ENCODE measurements at regions not wholly inside any gene's neighbourhood (a gene's known extent, or its start where the extent isn't known, plus 50 kb on each side); places are given as distances from the start of the nearest gene placed in this dataset.
A peak's percentile ranks its signal among the peaks of the same experiment; 100 is the strongest.

DNA sequence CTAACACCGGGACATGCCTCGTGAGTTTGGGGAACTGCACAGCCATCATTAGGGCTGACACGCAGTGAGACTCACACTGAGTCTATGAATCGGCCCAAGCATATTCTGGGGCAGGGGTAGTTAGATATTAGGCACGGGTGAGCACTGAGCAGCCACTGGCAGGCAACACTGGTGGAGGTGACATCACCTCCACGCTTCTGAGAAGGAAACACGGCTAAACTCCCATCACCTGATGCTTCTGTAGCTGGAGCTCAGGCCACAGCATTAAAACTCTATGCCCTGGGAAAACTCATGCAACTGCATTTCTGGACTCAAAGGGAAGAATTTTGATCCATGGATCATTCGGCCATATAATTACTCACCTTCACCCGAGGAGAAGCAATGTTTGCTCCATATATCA, 100.8 kb upstream of the OTUD4 start:
- no peak for TF ChIP-seq CTCF (IDR thresholded peaks at IDR 0.05; ENCODE audit: insufficient read depth, low read length, missing control alignments)
- CTCF ChIA-PET: interaction anchor here (1.0 kb wide), 1 partner anchor 276 kb away, joined by 4 read pairs; no protein-coding TSS in a partner anchor
- no peak for DNase-seq (ENCODE audit: low read depth, low spot score)
- no peak overlapping the region for H3K4me3 ChIP-seq (ENCODE audit: low read depth, low read length)
- POLR2A ChIA-PET: no interaction called here

GRCh38 chr4:145280541-145280940, 100.2 kb upstream of the OTUD4 start:
- DNase-seq (ENCODE audit: low read depth, low spot score): no peak
- H3K4me3 ChIP-seq (ENCODE audit: low read depth, low read length): no peak overlapping the region
- CTCF ChIA-PET: interaction anchor here (1.3 kb wide), 1 partner anchor 12 kb away, joined by 3 read pairs; no protein-coding TSS in a partner anchor
- POLR2A ChIA-PET: no interaction called here
- TF ChIP-seq CTCF (IDR thresholded peaks at IDR 0.05; ENCODE audit: insufficient read depth, low read length, missing control alignments): no peak

DNA sequence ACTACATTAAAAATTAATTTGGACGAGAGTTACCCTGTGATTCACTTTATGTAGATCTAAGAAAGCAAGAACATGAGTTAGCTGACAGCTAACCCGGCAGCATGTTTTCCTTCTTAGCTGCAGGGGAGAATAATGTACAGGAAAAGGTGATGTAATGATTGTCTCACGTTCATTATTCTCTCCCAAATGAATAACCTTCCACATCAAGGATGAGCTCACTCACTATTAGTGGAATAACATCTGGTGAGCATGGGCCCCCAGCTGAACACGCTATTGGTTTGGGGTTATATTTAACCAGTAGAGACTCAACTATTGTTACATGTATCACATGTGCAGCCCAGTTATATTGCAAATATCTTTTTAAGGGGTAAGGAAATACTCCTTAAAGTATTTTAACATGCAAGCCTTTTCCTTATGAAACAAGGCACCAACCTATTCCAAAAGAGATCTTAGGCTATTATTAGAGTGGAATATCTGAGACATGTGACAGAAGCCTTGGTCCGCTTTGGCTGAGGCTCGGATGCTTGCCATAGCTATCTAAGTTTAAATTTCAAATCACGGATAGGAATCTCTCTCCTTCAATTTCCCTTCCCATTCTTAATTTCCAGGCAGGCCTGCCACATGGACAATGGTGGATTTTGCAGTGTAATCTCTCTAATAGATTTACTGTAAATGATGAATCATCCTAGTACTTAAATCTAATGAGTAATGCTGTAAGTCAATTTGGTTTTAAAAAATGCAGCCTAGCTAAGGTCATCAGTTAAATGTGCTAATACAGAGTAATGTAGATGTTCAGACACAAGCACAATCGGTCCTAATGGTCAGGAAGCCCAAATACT, 99.0 kb upstream of the OTUD4 start:
- H3K4me3 ChIP-seq (ENCODE audit: low read depth, low read length): no peak overlapping the region
- TF ChIP-seq CTCF (IDR thresholded peaks at IDR 0.05; ENCODE audit: insufficient read depth, low read length, missing control alignments): no peak
- CTCF ChIA-PET: interaction anchor here (0.9 to 1.3 kb wide), 2 partner anchors 11 to 61 kb away, joined by 3 to 4 read pairs; no protein-coding TSS in a partner anchor
- POLR2A ChIA-PET: interaction anchor here (0.9 to 1.6 kb wide), 2 partner anchors 10 to 36 kb away, joined by 3 to 6 read pairs; no protein-coding TSS in a partner anchor
- DNase-seq (ENCODE audit: low read depth, low spot score): peak; percentile 82

- CTCF ChIA-PET: no interaction called here
- no peak overlapping the region for H3K4me3 ChIP-seq (ENCODE audit: low read depth, low read length)
- DNase-seq (ENCODE audit: low read depth, low spot score): no peak
- POLR2A ChIA-PET: interaction anchor here (1.6 kb wide), 1 partner anchor 11 kb away, joined by 6 read pairs; no protein-coding TSS in a partner anchor
- no peak for TF ChIP-seq CTCF (IDR thresholded peaks at IDR 0.05; ENCODE audit: insufficient read depth, low read length, missing control alignments)
Observed at GRCh38 chr4:145278341-145279121, 98.1 kb upstream of the OTUD4 start.

DNA sequence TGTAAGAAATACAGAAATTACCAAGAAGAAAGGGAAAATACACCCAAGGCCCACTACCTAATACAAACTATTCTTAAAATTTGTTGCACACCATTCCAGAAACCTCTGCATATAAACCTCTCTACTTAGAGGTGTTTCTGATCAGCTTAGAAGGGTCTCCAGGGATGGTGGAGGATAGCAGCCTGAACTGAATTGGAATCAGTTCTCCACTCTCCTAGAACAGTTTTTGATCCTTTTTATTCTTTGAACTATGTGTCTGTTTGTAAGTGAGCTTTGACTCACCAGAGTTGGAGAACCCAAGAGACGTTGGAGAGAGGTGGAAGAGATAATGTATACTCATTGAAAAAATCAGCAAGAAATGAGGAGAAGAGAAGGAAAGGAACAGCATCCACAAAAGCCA, 96.6 kb upstream of the OTUD4 start:
- H3K4me3 ChIP-seq (ENCODE audit: low read depth, low read length): no peak overlapping the region
- ChIA-PET CTCF (no interaction called here), POLR2A (no interaction called here)
- no peak for DNase-seq (ENCODE audit: low read depth, low spot score)
- TF ChIP-seq CTCF (IDR thresholded peaks at IDR 0.05; ENCODE audit: insufficient read depth, low read length, missing control alignments): no peak

DNA sequence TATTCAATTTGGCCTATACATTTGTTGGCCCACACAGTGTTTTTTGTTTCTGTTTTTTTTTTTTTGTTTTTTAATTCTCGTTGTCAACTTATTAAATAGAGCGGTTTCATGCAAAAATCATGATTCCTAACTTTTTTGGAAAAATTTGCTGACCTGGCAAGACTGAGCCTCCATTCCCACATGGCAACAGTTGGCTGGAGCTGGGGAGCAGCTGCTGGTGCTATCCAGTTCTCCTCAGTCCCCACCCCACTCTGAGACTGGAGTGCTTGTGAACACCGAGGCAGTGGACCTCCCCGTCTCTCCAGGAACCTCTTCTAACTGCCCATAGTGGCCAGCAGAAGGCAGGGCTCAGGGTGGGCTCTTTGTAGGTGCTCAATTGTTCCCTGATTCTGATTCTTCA, 95.7 kb upstream of the OTUD4 start:
- no peak for TF ChIP-seq CTCF (IDR thresholded peaks at IDR 0.05; ENCODE audit: insufficient read depth, low read length, missing control alignments)
- ChIA-PET POLR2A (no interaction called here), CTCF (no interaction called here)
- no peak for DNase-seq (ENCODE audit: low read depth, low spot score)
- H3K4me3 ChIP-seq (ENCODE audit: low read depth, low read length): no peak overlapping the region
